GM18498 (cell line): ENCODE measurements at regions not wholly inside any gene's neighbourhood (a gene's known extent, or its start where the extent isn't known, plus 50 kb on each side); places are given as distances from the start of the nearest gene placed in this dataset.
"Not testable (repeated sequence)": the region's sequence is repeated elsewhere in the genome, so short reads cannot be mapped to it uniquely, and the experiment has no call there.

ENCODE experiments used
- ATAC-seq: cut with Tn5 transposase; IDR thresholded peaks from one replicate; pipeline ENCODE4 v1.9.1; 2021; ENCODE audit warnings: mild to moderate bottlenecking, moderate library complexity; ENCODE audit not compliant: unreplicated experiment

GRCh38 chr11:90542092-90542491, 319.2 kb upstream of the CHORDC1 start:
- no peak for ATAC-seq

DNA sequence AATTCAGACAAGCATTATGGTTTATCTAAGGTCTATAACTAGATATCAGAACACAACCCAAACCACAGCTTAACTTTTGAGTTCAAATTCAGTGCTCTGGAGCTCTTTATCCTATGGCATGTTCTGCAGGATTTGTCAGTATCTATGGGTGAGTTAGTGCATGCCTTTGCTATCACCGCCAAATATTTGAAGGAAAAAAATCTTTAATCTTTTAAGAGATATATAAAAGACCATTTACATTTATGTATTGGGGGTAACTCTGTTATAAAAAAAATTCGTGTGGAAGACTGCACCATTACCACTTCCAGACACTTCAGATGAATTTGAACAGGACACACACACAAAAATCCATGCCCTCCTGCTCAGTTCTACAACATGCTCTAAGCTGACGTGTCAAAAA, 313.5 kb upstream of the CHORDC1 start:
- ATAC-seq, result no peak

GRCh38 chr11:90532125-90532524, 309.3 kb upstream of the CHORDC1 start:
- no peak for ATAC-seq

DNA sequence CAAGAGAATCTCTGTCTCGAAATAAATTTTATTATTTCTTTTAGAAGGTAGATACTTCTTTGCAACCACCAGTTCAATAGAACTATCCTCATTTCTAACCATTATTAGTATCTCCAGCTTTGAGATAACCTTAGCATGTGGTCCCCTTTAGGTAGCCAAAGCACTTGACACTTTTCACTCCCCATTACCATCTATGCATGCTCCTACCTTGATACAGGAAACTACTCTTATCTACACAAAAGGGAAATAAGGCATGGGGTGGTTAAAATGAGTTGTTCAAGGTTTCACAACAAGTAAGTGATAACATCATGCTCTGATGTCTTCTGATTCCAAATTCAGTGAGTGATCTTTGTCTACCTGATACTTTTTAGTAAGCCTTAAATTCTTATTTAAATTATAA, 308.2 kb upstream of the CHORDC1 start:
- ATAC-seq, result no peak

DNA sequence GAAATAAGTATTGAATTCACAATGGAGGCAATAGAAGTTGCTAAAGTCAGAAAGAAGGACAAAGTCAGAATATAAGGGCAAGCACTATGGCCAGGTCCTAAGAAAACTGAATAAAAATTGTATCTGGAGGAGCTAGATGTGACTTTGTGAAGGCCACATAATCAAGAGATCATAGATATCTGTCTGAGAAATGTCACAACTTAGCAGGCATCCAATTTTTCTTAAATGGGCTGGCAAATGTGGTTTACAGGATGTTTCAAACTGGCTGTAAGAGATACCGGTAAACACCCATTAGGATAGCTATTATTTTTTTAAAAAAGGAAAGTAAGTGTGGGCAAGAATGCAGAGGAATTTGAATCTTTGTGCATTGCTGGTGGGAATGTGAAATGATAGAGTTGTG, 303.1 kb upstream of the CHORDC1 start:
- ATAC-seq, result no peak

GRCh38 chr11:90512846-90513245, 290.0 kb upstream of the CHORDC1 start:
- peak; percentile 98 for ATAC-seq

- no peak for ATAC-seq
Observed at GRCh38 chr11:90510839-90511238, 288.0 kb upstream of the CHORDC1 start.

- ATAC-seq, result peak; percentile 53
Observed at GRCh38 chr11:90500922-90501568, 278.2 kb upstream of the CHORDC1 start.

GRCh38 chr11:90496722-90497121, 273.9 kb upstream of the CHORDC1 start:
- ATAC-seq, result no peak

DNA sequence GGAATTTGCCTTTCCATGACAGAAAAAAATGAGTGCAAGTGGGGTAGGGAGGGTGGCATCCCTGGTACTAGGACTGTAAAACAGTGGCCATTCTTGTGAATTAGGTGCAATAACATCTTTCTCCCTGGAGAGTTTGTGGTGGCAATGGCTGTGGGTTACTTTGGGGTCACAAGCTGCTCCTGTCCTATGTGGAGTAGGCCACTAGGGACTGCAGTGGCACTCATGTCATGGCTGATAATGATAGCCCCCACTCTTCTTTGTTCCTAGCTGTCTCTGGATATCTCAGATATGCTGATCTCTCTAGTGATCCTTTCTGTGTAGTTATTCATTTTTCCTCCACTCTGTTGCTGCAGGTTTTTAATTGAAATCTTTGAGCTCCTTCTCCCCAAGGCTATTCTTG, 270.5 kb upstream of the CHORDC1 start:
- no peak for ATAC-seq

DNA sequence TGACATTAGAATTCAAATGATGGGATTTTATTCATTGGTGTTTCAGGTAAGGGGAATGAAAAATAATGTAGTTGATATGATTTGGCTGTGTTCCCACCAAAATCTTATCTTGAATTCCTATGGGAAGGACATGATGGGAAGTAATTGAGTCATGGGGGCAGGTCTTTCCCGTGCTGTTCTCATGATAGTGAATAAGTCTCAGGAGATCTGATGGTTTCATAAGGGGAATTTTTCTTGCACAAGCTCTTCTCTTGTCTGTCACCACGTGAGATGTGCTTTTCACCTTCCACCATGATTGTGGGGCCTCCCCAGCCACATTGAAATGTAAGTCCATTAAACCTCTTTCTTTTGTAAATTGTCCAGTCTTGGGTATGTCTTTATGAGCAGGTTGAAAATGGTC, 268.6 kb upstream of the CHORDC1 start:
- no peak for ATAC-seq

- peak; percentile 68 for ATAC-seq
Observed at GRCh38 chr11:90476442-90477007, 253.7 kb upstream of the CHORDC1 start.

DNA sequence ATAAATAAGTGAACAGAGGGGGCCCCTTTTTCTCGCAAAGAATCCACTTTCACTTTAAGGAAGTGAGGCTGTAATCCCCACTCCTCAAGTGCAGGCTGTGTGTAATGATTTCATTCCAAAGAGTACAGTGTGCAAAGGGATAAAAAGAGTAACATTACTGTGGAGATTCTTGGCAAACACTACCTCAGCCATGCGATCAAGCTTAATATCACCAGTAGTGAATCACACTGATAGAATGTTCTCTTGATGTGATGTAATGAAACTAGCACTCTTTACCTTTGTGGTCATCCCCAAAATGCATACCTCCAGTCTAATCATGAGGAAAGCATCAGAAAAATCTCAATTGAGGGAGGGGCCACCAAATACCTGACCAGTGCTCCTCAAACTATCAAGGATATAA, 246.1 kb upstream of the CHORDC1 start:
- no peak for ATAC-seq

- no peak for ATAC-seq
Observed at GRCh38 chr11:90465553-90465952, 242.7 kb upstream of the CHORDC1 start.

DNA sequence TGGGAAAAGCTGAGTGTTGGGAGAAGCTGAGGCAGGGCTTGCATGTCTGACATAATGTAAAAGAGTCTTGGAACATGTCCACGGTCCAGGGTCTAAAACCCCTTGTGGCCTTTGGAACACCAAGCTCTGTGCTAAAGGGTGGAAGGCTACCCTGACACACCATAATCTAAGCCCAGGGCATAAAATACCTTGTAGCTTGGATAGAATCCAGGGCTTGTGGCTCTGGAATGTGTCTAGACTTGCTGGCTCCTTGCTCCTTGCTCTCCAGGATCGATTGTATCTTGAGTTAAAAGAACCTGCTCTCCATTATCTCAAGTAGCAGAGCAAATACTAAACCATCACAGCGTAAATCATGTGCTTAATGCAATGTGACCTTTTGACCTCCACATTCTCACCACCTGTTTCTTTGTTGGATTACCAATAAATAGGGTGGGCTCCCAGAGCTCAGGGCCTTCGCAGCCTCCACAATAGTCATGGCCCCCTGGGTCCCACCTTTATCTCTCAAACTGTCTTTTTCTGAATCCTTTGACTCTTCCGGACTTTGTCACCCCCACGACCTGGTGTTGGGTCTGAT, 232.6 kb upstream of the CHORDC1 start:
- not testable (repeated sequence) for ATAC-seq

GRCh38 chr11:90453525-90453924, 230.7 kb upstream of the CHORDC1 start:
- ATAC-seq, result no peak

DNA sequence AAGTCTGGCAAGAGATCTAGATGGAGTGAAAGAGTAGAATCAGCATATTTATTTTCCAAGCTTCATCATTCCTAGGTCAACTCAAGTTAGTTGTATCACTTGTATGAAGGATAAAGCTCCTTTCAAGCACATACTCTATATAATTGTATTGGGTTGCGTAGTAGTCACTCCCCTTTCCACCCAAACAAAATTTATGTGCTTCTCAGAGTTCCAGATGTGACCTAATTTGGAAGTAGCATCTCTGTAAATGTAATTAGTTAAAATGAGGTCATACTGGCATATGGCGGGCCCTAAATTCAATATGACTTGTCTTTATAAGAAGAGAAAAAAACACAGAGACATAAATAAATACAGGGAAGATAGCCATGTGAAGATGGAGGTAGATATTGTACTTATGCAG, 226.8 kb upstream of the CHORDC1 start:
- no peak for ATAC-seq

DNA sequence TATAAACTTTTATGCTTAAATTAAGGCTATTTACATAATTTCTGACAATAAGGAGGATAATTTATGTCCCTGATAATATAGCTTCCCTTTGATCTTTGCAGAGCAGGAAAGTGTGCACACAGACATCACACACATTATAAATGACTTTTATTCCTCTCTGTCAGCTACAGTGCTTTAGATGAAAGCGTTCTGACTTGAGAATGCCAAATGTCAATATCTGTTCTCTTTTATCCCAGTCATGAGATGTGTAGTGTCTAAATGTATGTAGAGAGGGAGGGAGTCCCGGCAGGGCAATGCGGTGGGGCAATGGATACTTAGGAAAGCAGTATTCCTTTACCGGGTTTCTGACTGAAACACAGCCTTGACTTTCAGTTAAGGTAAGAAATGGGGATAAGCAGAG, 225.4 kb upstream of the CHORDC1 start:
- no peak for ATAC-seq

DNA sequence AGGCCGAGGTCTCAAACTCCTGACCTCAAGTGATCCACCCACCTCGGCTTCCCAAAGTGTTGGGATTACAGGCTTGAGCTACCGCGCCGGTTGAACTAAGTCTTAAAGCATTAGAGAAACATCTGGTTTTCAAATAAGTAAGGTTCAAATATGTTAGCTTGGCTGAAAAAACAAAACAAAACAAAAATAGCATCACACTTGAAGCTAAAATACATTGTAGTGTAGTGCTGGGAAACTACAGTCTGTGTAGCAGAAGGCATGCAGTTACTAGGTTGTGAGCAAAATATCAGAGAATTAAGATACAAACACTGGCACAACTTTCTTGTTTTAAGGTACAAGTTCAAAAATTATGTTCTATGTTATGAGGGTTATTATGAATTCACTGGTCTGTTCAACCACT, 224.8 kb upstream of the CHORDC1 start:
- no peak for ATAC-seq

- no peak for ATAC-seq
Observed at GRCh38 chr11:90446207-90446606, 223.4 kb upstream of the CHORDC1 start.

GRCh38 chr11:90438069-90438468, 215.2 kb upstream of the CHORDC1 start:
- no peak for ATAC-seq

DNA sequence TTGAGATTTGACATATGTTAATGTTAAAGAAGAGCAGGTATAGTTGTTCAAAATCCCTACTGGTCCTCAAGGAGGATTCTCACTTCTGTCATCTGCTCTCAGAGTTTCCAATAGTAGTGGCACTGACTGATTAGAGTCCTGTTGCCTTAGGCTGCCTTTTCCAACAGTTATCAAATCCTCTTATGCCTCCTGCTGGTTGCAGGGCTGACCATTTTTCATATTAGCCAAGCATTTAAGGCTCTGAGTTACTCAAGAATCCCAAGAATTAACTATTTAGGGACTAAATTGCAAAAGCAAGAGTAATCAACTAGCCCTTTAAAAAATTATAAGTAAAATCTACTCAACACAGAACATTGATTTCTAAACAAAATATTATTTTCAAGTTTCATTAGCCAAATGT, 212.0 kb upstream of the CHORDC1 start:
- ATAC-seq, result no peak

- ATAC-seq, result no peak
Observed at GRCh38 chr11:90428836-90429235, 206.0 kb upstream of the CHORDC1 start.
